Superior temporal gyrus (tissue), 1 donor: ENCODE measurements at regions not wholly inside any gene's neighbourhood (a gene's known extent, or its start where the extent isn't known, plus 50 kb on each side); places are given as distances from the start of the nearest gene placed in this dataset.

Experiments
- DNase-seq: peaks from one replicate; pipeline ENCODE4 v3.0.0-alpha.2; 2016; ENCODE audit errors: extremely low spot score

DNA sequence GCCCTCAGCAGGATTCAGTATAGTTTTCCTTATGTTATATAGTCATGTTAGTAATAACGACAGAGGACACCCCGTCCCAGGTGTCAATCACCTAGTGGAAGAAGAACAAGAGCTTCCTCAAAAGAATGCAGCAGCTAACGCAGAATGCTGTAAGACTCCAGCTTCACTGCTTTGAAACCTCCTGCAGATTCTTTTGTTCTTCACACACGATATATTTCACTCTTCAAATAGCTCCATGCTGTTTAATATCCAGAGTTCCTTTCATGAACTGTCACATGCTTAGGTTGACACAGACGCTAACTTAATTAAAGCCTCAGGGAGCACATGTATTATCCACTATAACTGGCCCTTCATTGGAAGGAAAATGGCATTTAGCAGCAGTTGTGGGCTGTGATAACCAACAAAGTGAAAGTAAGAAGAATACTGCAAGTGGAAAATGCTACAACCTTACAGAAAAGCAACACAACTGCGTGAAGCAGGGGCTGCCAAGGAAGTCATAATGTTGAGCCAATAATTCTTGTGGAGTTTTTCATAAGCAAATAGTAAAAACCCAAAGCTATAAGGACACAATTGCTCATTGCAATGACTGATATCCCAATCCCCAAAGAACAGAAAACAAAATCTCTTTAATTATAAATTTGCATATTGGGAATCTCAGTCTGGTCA is 387.5 kb downstream of the PLK2 start:
- DNase-seq, result no peak

GRCh38 chr5:58071566-58071965 is 388.3 kb downstream of the PLK2 start:
- DNase-seq, result peak; percentile 46

GRCh38 chr5:58069846-58070245 is 390.0 kb downstream of the PLK2 start:
- DNase-seq, result no peak

DNA sequence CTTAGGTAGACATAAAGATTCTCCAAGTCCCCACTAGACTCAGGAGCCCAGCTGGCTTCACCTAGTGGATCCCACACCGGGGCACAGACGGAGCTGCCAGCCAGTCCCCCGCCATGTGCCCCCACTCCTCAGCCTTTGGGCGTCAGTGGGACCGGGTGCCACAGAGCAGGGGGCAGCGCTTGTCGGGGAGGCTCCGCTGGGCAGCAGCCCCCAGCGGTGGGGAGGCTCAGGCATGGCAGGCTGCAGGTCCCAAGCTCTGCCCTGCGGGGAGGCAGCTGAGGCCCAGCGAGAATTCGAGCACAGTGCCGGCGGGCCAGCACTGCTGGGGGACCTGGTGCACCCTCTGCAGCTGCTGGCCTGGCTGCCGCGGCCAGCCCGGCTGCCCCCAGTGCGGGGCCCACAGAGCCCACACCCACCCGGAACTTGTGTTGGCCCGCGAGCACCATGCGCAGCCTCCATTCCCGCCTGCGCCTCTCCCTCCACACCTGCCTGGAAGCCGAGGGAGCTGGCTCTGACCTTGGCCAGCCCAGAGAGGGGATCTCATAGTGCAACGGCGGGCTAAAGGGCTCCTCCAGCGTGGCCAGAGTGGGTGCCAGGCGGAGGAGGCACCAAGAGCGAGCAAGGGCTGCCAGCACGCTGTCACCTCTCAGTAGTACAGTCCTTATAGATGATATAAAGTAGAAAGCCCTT is 390.7 kb downstream of the PLK2 start:
- no peak for DNase-seq

GRCh38 chr5:58066557-58066956 is 393.3 kb downstream of the PLK2 start:
- DNase-seq, result no peak

DNA sequence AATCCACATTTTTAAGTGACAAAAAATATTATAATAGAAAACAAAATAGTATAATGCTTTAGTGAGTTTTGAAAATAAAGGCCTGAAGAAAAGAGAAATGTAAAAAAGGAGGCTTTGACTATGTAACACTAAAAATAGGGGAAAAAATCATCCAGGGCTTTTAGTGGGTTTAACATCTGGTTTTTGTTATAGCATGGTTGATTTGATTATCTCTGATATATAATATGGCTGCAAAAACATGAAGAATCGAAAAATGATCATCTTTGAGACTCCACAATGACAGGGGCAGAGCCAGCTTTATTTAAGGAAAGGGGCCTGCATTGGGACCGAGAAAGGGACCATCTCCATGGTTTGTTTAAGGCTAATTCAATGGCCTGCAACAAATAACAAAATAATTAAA is 393.8 kb downstream of the PLK2 start:
- DNase-seq, result no peak

GRCh38 chr5:58064801-58065200 is 395.1 kb downstream of the PLK2 start:
- DNase-seq, result no peak

- no peak for DNase-seq
These were observed 398.9 kb downstream of the PLK2 start for GRCh38 chr5:58060996-58061395.

- DNase-seq, result no peak
These were observed 402.6 kb downstream of the PLK2 start for GRCh38 chr5:58057324-58057723.

GRCh38 chr5:58056546-58056945 is 403.3 kb downstream of the PLK2 start:
- no peak for DNase-seq

DNA sequence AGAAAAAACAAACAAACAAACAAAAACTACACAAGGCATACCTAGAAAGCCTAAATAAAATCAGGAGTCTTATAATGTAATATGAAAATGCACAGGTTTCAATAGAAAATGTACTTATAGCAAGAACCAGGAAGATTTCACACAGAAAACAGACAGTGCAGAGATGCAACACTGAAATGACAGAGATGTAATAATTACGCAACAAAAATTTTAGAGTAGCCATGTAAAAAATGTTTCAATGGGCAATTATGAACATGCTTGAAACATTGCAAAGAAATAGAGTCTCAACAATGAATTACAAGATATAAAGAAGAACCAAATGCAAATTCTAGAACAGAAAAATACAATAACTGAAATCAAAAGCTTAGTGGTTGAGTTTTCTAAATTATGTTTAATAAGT is 405.9 kb downstream of the PLK2 start:
- no peak for DNase-seq

DNA sequence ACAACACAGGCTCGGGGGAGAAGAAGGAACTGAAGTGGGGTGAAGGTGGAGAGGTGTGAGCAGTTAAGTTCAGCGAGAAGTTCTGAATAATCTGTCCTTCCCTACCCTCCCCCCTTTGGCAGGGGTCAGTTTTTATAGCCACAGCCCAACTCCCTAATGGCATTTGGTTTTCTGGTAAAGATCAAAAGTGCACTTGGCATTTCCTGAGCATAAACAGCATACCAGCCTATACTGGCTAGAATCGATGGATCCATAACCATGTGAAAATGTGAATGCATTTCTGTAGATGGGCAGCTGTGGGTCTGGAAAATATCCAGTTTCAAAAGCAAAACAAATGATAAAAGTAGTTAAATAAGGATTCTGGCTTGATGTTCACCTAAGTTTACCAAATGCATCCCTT is 410.9 kb downstream of the PLK2 start:
- no peak for DNase-seq

GRCh38 chr5:58048185-58048925 is 411.5 kb downstream of the PLK2 start:
- DNase-seq, result no peak

DNA sequence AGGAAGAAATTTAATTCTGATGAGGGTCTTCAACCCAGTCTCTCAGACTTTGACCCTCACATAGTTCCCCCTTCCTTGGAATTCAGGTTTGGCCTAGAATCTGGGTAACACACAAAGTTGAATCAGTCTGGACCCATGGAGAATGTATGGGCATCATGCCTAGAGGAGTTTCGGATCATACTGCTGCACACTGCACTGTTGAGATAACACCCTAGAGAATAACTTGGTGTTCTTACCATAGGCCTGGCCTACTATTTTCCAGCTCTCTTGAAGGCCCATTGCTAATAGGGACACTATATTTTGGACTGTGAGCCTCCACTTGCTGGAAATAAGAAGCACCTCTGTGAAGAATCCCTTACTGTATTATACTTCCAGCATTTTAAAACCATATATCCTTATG is 413.5 kb downstream of the PLK2 start:
- no peak for DNase-seq

- DNase-seq, result no peak
These were observed 415.7 kb downstream of the PLK2 start for GRCh38 chr5:58044166-58044565.

DNA sequence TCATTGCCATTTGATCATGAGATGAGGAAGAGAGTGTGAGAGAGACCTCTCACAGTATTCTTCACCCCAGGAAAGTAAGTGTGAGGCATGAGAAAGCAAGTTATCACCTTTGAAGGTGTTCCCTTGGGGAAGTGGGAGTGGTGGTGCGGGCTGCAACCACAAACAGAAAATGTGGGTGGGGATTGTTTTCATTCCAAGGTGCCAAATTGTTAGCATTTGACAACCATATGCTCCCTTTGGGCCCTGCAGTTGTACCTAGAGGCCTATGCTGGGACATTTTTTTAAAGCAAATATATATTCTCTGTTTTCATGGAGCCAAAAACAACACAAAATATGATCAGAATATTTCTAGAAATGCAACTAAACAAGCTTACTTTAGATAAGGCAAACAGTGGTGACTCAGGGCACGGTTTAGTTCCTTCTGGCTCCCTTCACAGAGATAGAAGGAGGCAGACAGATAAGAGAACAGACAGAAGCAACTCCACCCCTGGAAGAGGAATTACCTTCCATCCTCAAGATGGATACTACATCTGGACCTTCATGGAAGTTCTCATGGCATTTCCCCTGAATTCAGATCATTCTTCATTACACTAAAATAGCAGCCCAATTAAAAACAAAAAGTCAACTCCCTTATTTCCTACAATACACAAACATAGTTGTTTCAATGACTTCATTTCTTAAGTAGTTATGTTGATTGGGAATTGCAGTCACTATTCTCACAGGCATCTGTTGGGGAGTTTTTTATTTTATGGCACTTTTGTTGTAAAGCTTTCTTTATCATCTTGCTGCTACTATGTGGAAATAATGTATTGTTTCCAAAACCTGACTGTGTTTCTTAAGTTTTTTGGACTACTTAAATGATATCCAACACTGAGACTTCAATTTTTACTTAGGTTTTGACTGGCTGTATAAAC is 416.6 kb downstream of the PLK2 start:
- DNase-seq, result no peak

DNA sequence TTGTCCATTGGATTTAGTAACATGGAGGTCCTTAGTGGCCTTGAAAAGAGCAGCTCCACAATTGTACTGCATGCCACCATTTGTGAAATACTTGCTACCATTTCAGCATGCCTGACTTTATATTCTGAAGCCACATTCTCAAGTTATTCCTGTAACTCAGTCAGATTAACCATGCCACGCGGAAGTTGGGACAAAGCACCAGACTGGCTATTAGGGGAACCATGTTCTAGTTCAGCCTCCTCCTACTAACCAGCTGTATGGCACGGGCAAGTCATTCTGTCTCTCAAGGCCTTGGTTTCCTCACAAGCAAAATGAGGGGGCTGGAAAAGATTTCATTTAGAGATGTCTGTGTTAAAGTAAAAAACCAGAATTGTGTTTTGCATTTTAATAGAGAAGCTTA is 418.0 kb downstream of the PLK2 start:
- peak; percentile 35 for DNase-seq

- no peak for DNase-seq
These were observed 419.0 kb downstream of the PLK2 start for GRCh38 chr5:58040846-58041245.

- no peak for DNase-seq
These were observed 419.8 kb downstream of the PLK2 start for GRCh38 chr5:58040044-58040443.

- DNase-seq, result no peak
These were observed 422.0 kb downstream of the PLK2 start for GRCh38 chr5:58037899-58038298.

GRCh38 chr5:58025809-58026208 is 434.1 kb downstream of the PLK2 start:
- DNase-seq, result peak; percentile 60

DNA sequence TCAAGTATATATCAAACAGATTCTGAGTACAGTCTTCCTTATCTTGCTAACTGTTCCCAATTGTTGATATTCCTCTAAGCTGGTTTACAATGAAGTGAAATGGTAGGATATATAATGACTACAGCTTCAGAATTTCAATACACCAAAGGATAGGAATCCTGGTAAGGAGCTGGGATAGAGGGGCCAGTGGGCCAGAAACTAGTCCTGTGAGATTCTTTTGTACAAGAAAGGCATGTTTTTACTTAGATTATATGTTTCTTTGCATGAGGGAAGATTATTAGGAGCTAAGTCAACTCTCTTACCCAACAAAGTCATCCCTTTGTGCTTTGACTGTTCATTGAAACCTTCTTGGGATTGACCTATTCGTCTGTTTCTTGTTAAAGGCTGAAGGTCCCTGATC is 435.7 kb downstream of the PLK2 start:
- no peak for DNase-seq
